Keratinocyte (primary cell): ENCODE measurements at regions not wholly inside any gene's neighbourhood (a gene's known extent, or its start where the extent isn't known, plus 50 kb on each side); places are given as distances from the start of the nearest gene placed in this dataset.

Source experiments
- DNase-seq: peaks from one replicate; pipeline ENCODE4 v3.0.0-alpha.2; 2011; ENCODE audit warnings: low read depth, missing footprints, low spot score
- FAIRE-seq: peaks from 2 replicates; lab custom pipeline; 2011; peaks lifted over from hg19 to GRCh38; lab: Jason Lieb, UNC
- H2AFZ ChIP-seq: 2 replicates; pipeline ENCODE4 v1.6.0; 2012; ENCODE audit warnings: low read length, control low read depth, inconsistent platforms; ENCODE audit not compliant: control insufficient read depth
- H3K27ac ChIP-seq: 2 replicates; pipeline ENCODE4 v1.5.1; 2011; ENCODE audit warnings: low read length; ENCODE audit not compliant: control insufficient read depth, insufficient read depth
- H3K27me3 ChIP-seq: 3 replicates; pipeline ENCODE4 v1.6.0; 2011; ENCODE audit warnings: low read length; ENCODE audit not compliant: control insufficient read depth, insufficient read depth; ENCODE audit errors: extremely low read depth
- H3K36me3 ChIP-seq, 2 experiments: 2 replicates in 1 of 2; 3 replicates in 1 of 2; pipeline ENCODE4 v1.5.1; 2011; ENCODE audit warnings: low read length in 2 of 2, mild to moderate bottlenecking in 1 of 2; ENCODE audit not compliant: control insufficient read depth in 2 of 2, insufficient read depth in 2 of 2; ENCODE audit errors: extremely low read depth in 1 of 2
- H3K4me1 ChIP-seq: 3 replicates; pipeline ENCODE4 v1.5.1; 2011; ENCODE audit warnings: low read length; ENCODE audit not compliant: control insufficient read depth, insufficient read depth; ENCODE audit errors: extremely low read depth
- H3K4me2 ChIP-seq: 3 replicates; pipeline ENCODE4 v1.6.0; 2011; ENCODE audit warnings: low read depth, low read length; ENCODE audit not compliant: control insufficient read depth, insufficient read depth; ENCODE audit errors: extremely low read depth
- H3K4me3 ChIP-seq, 3 experiments: fragments of 200-600 bp in 1 of 3; sonication (generic) in 1 of 3; 2 replicates in 2 of 3; 3 replicates in 1 of 3; pipeline ENCODE4 v1.5.1; 2011 to 2016; ENCODE audit warnings: low read length in 3 of 3, mild to moderate bottlenecking in 3 of 3, control low read depth in 2 of 3, inconsistent platforms in 1 of 3, low read depth in 1 of 3, mixed read lengths in 1 of 3, mixed run types in 1 of 3, moderate library complexity in 1 of 3; ENCODE audit not compliant: control insufficient read depth in 2 of 3, insufficient read depth in 2 of 3; ENCODE audit errors: extremely low read depth in 1 of 3
- H3K79me2 ChIP-seq: 2 replicates; pipeline ENCODE4 v1.6.0; 2012; ENCODE audit warnings: low read length; ENCODE audit not compliant: control insufficient read depth, insufficient read depth
- H3K9ac ChIP-seq: 3 replicates; pipeline ENCODE4 v1.6.0; 2011; ENCODE audit warnings: low read length; ENCODE audit not compliant: control insufficient read depth, insufficient read depth; ENCODE audit errors: extremely low read depth
- H3K9me1 ChIP-seq: 3 replicates; pipeline ENCODE4 v1.6.0; 2011; ENCODE audit warnings: low read length; ENCODE audit not compliant: control insufficient read depth, insufficient read depth; ENCODE audit errors: extremely low read depth
- H3K9me3 ChIP-seq: 2 replicates; pipeline ENCODE4 v1.5.1; 2012; ENCODE audit warnings: low read depth, low read length; ENCODE audit not compliant: control insufficient read depth
- H4K20me1 ChIP-seq: 3 replicates; pipeline ENCODE4 v1.6.0; 2011; ENCODE audit warnings: low read length; ENCODE audit not compliant: control insufficient read depth, insufficient read depth; ENCODE audit errors: extremely low read depth
- CTCF ChIP-seq, 3 experiments: IDR thresholded peaks in 1 of 3; conservative IDR thresholded peaks in 1 of 3; optimal IDR thresholded peaks in 1 of 3; 2 replicates in 2 of 3; 3 replicates in 1 of 3; pipeline versions ENCODE3 to v1.5.1; 2011; ENCODE audit warnings: low read length in 3 of 3, mild to moderate bottlenecking in 3 of 3, moderate library complexity in 2 of 3, control low read depth in 1 of 3, inconsistent platforms in 1 of 3; ENCODE audit not compliant: insufficient read depth in 2 of 3; ENCODE audit errors: extremely low read depth in 1 of 3
- EZH2 ChIP-seq: IDR thresholded peaks from one replicate; pipeline ENCODE4 v1.6.1; 2012; ENCODE audit warnings: inconsistent platforms, mild to moderate bottlenecking, low read length, moderate library complexity
- dilution Hi-C: fragments of 300-500 bp; cut with MboI; formaldehyde crosslinking; loops from one replicate; pipeline ENCODE4 v1.7.0; 2020; ENCODE audit warnings: low sequenced_read_pairs; ENCODE audit not compliant: extremely low pct_ligation_motif_present

- DNase-seq, result no peak
- peaks cover 18% of the 10 kb centered on the region for H3K4me1 ChIP-seq
- H3K4me2 ChIP-seq, result no peak overlapping the region
- no peaks in the 10 kb centered on the region for H3K9me3 ChIP-seq
- H3K9ac ChIP-seq, result no peak overlapping the region
- no peaks in the 10 kb centered on the region for H4K20me1 ChIP-seq
- FAIRE-seq, result no peak
- no peaks in the 10 kb centered on the region for H3K9me1 ChIP-seq
- H3K4me3 ChIP-seq, result no peak overlapping the region
- no peak overlapping the region for H2AFZ ChIP-seq
- dilution Hi-C loops, result no loop called here
- H3K36me3 ChIP-seq, result no peaks in the 10 kb centered on the region
- TF ChIP-seq EZH2 (no peak), CTCF (optimal IDR thresholded peaks at IDR 0.05 in 1 of 3, IDR thresholded peaks at IDR 0.05 in 1 of 3, conservative IDR thresholded peaks at IDR 0.05 in 1 of 3; ENCODE audit: extremely low read depth in 1 of 3, insufficient read depth in 2 of 3, low read length in 3 of 3) (no peak)
- H3K27me3 ChIP-seq, result no peaks in the 10 kb centered on the region
- H3K27ac ChIP-seq, result no peak overlapping the region
- no peaks in the 10 kb centered on the region for H3K79me2 ChIP-seq
Observed at GRCh38 chr2:58616961-58617360, 375.8 kb upstream of the FANCL start.

GRCh38 chr2:58614219-58614618, 373.1 kb upstream of the FANCL start:
- FAIRE-seq (no peak), DNase-seq (no peak)
- H3K4me1 ChIP-seq, result peaks cover 1% of the 10 kb centered on the region
- TF ChIP-seq EZH2, result no peak
- TF ChIP-seq CTCF (optimal IDR thresholded peaks at IDR 0.05 in 1 of 3, IDR thresholded peaks at IDR 0.05 in 1 of 3, conservative IDR thresholded peaks at IDR 0.05 in 1 of 3; ENCODE audit: extremely low read depth in 1 of 3, insufficient read depth in 2 of 3, low read length in 3 of 3), result no peak
- H3K79me2 ChIP-seq, result no peaks in the 10 kb centered on the region
- no peaks in the 10 kb centered on the region for H3K27me3 ChIP-seq
- dilution Hi-C loops, result no loop called here
- peak overlapping the region in 1 of 3 experiments; percentile 0 for H3K4me3 ChIP-seq
- no peak overlapping the region for H3K9ac ChIP-seq
- H3K36me3 ChIP-seq, result no peaks in the 10 kb centered on the region
- peak overlapping the region; percentile 30 for H3K4me2 ChIP-seq
- no peaks in the 10 kb centered on the region for H3K9me1 ChIP-seq
- no peak overlapping the region for H3K27ac ChIP-seq
- H2AFZ ChIP-seq, result peak overlapping the region; percentile 24
- H4K20me1 ChIP-seq, result no peaks in the 10 kb centered on the region
- no peaks in the 10 kb centered on the region for H3K9me3 ChIP-seq
